GM12872 (cell line): ENCODE measurements at regions not wholly inside any gene's neighbourhood (a gene's known extent, or its start where the extent isn't known, plus 50 kb on each side); places are given as distances from the start of the nearest gene placed in this dataset.

ENCODE experiments used
- CTCF ChIP-seq: IDR thresholded peaks from 3 replicates; pipeline ENCODE4 v1.5.1; 2011; ENCODE audit warnings: low read depth, mild to moderate bottlenecking, low read length, moderate library complexity; ENCODE audit not compliant: insufficient read depth

GRCh38 chr22:47374273-47374771 is 611.9 kb downstream of the TBC1D22A start:
- no peak for TF ChIP-seq CTCF

GRCh38 chr22:47373648-47374272 is 611.3 kb downstream of the TBC1D22A start:
- no peak for TF ChIP-seq CTCF

GRCh38 chr22:47372596-47373385 is 610.3 kb downstream of the TBC1D22A start:
- TF ChIP-seq CTCF, result no peak

DNA sequence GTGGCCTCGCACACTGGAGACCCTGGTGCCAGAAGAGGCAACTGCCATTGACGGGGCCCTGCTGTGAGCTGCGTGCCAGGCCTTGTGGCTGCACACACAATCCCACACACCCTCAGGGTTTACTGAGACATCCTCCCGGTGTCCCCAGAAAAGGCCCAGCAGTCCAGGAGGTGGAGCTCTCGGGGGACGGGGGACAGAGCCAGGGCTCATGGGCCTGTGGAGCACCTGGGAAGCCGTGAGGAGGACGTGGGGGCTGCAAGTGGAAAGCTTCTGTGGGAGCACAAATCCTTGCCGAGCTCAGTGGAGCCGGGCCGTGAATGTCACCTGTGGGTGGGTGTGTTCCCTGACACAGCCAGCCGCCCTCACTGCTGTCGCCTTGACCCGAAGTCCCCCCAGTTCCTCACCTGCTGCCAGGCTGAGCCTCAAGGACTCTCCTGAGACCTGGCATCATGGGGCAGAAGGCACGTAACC is 609.7 kb downstream of the TBC1D22A start:
- no peak for TF ChIP-seq CTCF

DNA sequence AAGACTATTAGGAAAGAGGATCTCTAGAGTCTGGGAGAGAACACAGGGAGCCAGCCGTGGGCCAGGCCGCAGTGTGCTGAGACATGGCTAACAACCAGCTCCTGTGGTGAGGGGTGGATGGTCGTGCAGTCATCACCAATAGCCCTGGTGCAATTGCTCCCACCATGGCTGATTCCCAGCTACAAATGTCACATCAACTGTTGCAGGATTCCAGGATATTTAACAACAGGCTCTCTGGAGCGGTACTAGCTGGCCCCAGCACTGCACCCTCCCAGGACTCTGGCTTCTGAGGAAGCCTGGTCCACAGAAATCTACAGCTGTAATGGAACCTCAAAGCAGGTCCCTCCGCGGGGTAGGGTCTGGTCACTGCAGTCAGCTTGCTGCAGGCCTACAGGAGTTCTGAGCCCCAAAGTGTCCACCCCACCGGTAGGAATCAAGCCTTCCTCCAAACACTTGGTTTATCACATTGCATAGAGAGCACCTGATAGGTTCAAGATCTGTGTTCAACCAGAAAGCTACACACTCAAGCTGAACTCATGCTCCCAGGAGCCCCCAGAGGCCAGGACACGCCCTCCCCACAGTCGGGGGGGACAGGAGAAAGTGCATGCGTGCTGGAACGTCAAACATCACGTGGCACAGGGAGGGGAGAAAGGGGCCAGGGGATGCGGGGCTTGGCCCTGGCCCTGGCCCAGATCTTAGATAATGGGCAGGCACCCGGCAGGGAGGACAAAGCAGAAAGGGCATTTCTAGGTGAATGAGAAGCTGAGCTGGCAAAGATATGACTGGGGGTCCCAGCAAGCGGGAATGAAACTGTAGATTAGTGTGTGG is 609.0 kb downstream of the TBC1D22A start:
- TF ChIP-seq CTCF, result no peak

DNA sequence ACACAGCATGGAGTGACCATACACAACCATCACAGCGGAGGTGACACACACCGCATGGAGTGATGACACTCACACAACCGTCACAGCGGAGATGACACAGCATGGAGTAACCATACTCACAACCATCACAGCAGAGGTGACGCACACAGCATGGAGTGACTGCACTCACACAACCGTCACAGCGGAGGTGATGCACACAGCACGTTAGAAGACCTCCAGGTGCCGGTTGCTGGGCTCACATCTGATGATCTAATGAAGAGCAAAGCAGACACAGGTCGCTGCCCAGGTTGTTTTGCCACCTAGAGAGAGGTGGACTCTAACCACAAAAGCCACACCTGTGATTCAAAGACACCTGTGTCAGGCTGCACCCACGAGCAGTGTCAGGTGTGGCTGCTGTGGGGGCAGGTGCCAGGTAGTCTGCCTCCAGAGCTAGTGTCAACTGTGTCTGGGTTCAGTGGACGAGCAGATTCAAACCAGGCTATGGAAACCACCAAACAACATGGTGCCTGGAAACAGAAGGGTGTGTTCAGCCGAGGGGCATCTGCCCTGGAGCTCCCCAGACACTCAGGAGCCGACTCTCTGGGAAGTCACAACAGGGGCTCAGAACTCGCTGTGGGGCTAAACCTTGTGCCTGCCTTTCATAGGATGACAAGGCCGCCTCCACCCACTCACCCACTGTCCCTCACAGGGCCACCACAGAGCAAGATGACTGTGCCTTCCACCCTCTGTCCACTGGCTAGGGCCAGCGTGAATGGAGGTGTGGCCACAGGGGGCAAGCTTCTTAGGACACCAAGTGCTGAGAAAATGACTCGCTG is 608.2 kb downstream of the TBC1D22A start:
- no peak for TF ChIP-seq CTCF
